ENCODE measurements at regions not wholly inside any gene's neighbourhood (a gene's known extent, or its start where the extent isn't known, plus 50 kb on each side); places are given as distances from the start of the nearest gene placed in this dataset.

GRCh38 chrX:1767026-1767425, 152.2 kb downstream of the ASMT start:
- Histone ChIP-seq H3K4me3 (no peak overlapping the region), H3K79me2 (ENCODE audit: control insufficient read depth, insufficient read depth, low read length) (no peaks in the 10 kb centered on the region), H2AFZ (ENCODE audit: control insufficient read depth, low read depth, low read length) (no peak overlapping the region), H3K27ac (ENCODE audit: control insufficient read depth, insufficient read depth) (no peak overlapping the region), H3K4me1 (ENCODE audit: control insufficient read depth, insufficient read depth, low read length) (peaks cover 7% of the 10 kb centered on the region; the same call in 1 of the 2 replicates), H3K4me2 (ENCODE audit: control insufficient read depth, insufficient read depth) (no peak overlapping the region), H3K9me3 (replicated peaks; ENCODE audit: control insufficient read depth, insufficient read depth, low read length) (peaks cover 13% of the 10 kb centered on the region; the same call in 2 of the 3 replicates), H4K20me1 (ENCODE audit: control insufficient read depth, insufficient read depth) (no peaks in the 10 kb centered on the region), H3K9ac (ENCODE audit: control insufficient read depth, insufficient read depth, low read length) (no peak overlapping the region), H3K27me3 (replicated peaks in 1 of 2; ENCODE audit: control insufficient read depth in 2 of 2, insufficient read depth in 2 of 2, low read length in 1 of 2) (no peaks in the 10 kb centered on the region), H3K36me3 (ENCODE audit: control insufficient read depth in 2 of 2, insufficient read depth in 2 of 2, low read length in 1 of 2) (no peaks in the 10 kb centered on the region)
- POLR2A ChIA-PET, result no interaction called here
- SMC1A ChIA-PET (ENCODE audit: uncharacterized antibody, unreplicated experiment), result no interaction called here
- 83% methylated on average over 9 of the region's 10 CpGs for WGBS (ENCODE audit: insufficient coverage, insufficient replicate concordance, low lambda C conversion rate, missing lambda C conversion rate)
- no peak for FAIRE-seq
- no TSS peak for BruUV-seq (replicated peaks)
- CTCF ChIA-PET, result no interaction called here
- TF ChIP-seq FOXK2 (IDR thresholded peaks at IDR 0.05) (no peak), MYB (IDR thresholded peaks at IDR 0.05; ENCODE audit: borderline replicate concordance, low read depth, low read length) (no peak), ATF7 (IDR thresholded peaks at IDR 0.05; ENCODE audit: low read depth) (no peak), ZNF384 (IDR thresholded peaks at IDR 0.05; ENCODE audit: borderline replicate concordance, low read depth, low read length) (no peak), ZBED1 (IDR thresholded peaks at IDR 0.05; ENCODE audit: borderline replicate concordance) (no peak), MEF2B (IDR thresholded peaks at IDR 0.05; ENCODE audit: partially characterized antibody, poor library complexity, severe bottlenecking) (no peak), JUND (IDR thresholded peaks at IDR 0.05; ENCODE audit: low read depth, low read length) (no peak), CHD4 (IDR thresholded peaks at IDR 0.05) (no peak), ZNF274 (IDR thresholded peaks at IDR 0.05; ENCODE audit: insufficient read depth, insufficient read length) (no peak), REST (IDR thresholded peaks at IDR 0.05; ENCODE audit: low read depth, low read length) (no peak), MTA3 (IDR thresholded peaks at IDR 0.05; ENCODE audit: borderline replicate concordance, low read length) (no peak), SREBF1 (IDR thresholded peaks at IDR 0.05; ENCODE audit: low read length) (no peak), RAD51 (IDR thresholded peaks at IDR 0.05) (no peak), SMC3 (IDR thresholded peaks at IDR 0.05; ENCODE audit: borderline replicate concordance, low read length) (no peak), ZNF622 (IDR thresholded peaks at IDR 0.05) (no peak), RELB (IDR thresholded peaks at IDR 0.05; ENCODE audit: low read depth) (no peak), SIX5 (IDR thresholded peaks at IDR 0.05; ENCODE audit: low read depth, low read length, severe bottlenecking) (no peak), ZBTB33 (IDR thresholded peaks at IDR 0.05) (no peak), YBX1 (IDR thresholded peaks at IDR 0.05) (no peak)
- ATAC-seq, result no peak
- DNase-seq (ENCODE audit: low read depth, low spot score), result no peak
- intact Hi-C loops (cut with micrococcal nuclease; ENCODE audit: unreplicated experiment) (no loop called here), in situ Hi-C loops (cut with MboI) (no loop called here)
- RAD21 ChIA-PET (ENCODE audit: unreplicated experiment), result no interaction called here
